ENCODE measurements at regions not wholly inside any gene's neighbourhood (a gene's known extent, or its start where the extent isn't known, plus 50 kb on each side); places are given as distances from the start of the nearest gene placed in this dataset.

- no peak overlapping the region for H3K4me3 ChIP-seq (ENCODE audit: control insufficient read depth, low read depth, low read length)
- no peak for TF ChIP-seq CTCF (conservative IDR thresholded peaks at IDR 0.05; ENCODE audit: control insufficient read depth, insufficient read depth, low read depth, low read length)
- no peak for DNase-seq (ENCODE audit: low read depth)
Measured at GRCh38 chr3:182404031-182404430, 389.3 kb upstream of the ATP11B start.

GRCh38 chr3:182405759-182406158 lies 387.5 kb upstream of the ATP11B start:
- no peak overlapping the region for H3K4me3 ChIP-seq (ENCODE audit: control insufficient read depth, low read depth, low read length)
- no peak for DNase-seq (ENCODE audit: low read depth)
- no peak for TF ChIP-seq CTCF (conservative IDR thresholded peaks at IDR 0.05; ENCODE audit: control insufficient read depth, insufficient read depth, low read depth, low read length)

- DNase-seq (ENCODE audit: low read depth) = no peak
- no peak overlapping the region for H3K4me3 ChIP-seq (ENCODE audit: control insufficient read depth, low read depth, low read length)
- TF ChIP-seq CTCF (conservative IDR thresholded peaks at IDR 0.05; ENCODE audit: control insufficient read depth, insufficient read depth, low read depth, low read length) = no peak
Measured at GRCh38 chr3:182406786-182407185, 386.5 kb upstream of the ATP11B start.

GRCh38 chr3:182410051-182410450 lies 383.3 kb upstream of the ATP11B start:
- DNase-seq (ENCODE audit: low read depth) = no peak
- no peak for TF ChIP-seq CTCF (conservative IDR thresholded peaks at IDR 0.05; ENCODE audit: control insufficient read depth, insufficient read depth, low read depth, low read length)
- no peak overlapping the region for H3K4me3 ChIP-seq (ENCODE audit: control insufficient read depth, low read depth, low read length)

GRCh38 chr3:182412066-182412465 lies 381.2 kb upstream of the ATP11B start:
- no peak for DNase-seq (ENCODE audit: low read depth)
- H3K4me3 ChIP-seq (ENCODE audit: control insufficient read depth, low read depth, low read length) = no peak overlapping the region
- TF ChIP-seq CTCF (conservative IDR thresholded peaks at IDR 0.05; ENCODE audit: control insufficient read depth, insufficient read depth, low read depth, low read length) = no peak

- TF ChIP-seq CTCF (conservative IDR thresholded peaks at IDR 0.05; ENCODE audit: control insufficient read depth, insufficient read depth, low read depth, low read length) = no peak
- no peak for DNase-seq (ENCODE audit: low read depth)
- H3K4me3 ChIP-seq (ENCODE audit: control insufficient read depth, low read depth, low read length) = no peak overlapping the region
Measured at GRCh38 chr3:182413061-182413460, 380.2 kb upstream of the ATP11B start.

GRCh38 chr3:182413682-182414081 lies 379.6 kb upstream of the ATP11B start:
- no peak for TF ChIP-seq CTCF (conservative IDR thresholded peaks at IDR 0.05; ENCODE audit: control insufficient read depth, insufficient read depth, low read depth, low read length)
- H3K4me3 ChIP-seq (ENCODE audit: control insufficient read depth, low read depth, low read length) = no peak overlapping the region
- DNase-seq (ENCODE audit: low read depth) = no peak

All from fibroblast of mammary gland (primary cell).